ENCODE measurements at regions not wholly inside any gene's neighbourhood (a gene's known extent, or its start where the extent isn't known, plus 50 kb on each side); places are given as distances from the start of the nearest gene placed in this dataset.

- TF ChIP-seq ZSCAN18 (CRISPR knock-in tag; IDR thresholded peaks at IDR 0.05) (no peak), ATF2 (CRISPR knock-in tag; IDR thresholded peaks at IDR 0.05; ENCODE audit: borderline replicate concordance, low read depth) (no peak)
Measured at GRCh38 chr6:14986370-14986769, 259.5 kb upstream of the JARID2 start (continued).

GRCh38 chr6:14987490-14987889 lies 258.4 kb upstream of the JARID2 start:
- no peaks in the 10 kb centered on the region for H3K27me3 Mint-ChIP-seq (ENCODE audit: low read depth)
- H3K4me1 Mint-ChIP-seq, result peaks cover 22% of the 10 kb centered on the region
- H3K27ac Mint-ChIP-seq, result no peak overlapping the region
- no peaks in the 10 kb centered on the region for H3K9me3 Mint-ChIP-seq
- TF ChIP-seq ZMAT4 (CRISPR knock-in tag; IDR thresholded peaks at IDR 0.05) (no peak), CTCF (IDR thresholded peaks at IDR 0.05) (no peak), CDX4 (CRISPR knock-in tag; IDR thresholded peaks at IDR 0.05; ENCODE audit: borderline replicate concordance) (no peak), AFF4 (CRISPR knock-in tag; IDR thresholded peaks at IDR 0.05; ENCODE audit: borderline replicate concordance) (no peak), ATF3 (CRISPR knock-in tag; conservative IDR thresholded peaks at IDR 0.05) (no peak), E2F4 (CRISPR knock-in tag; IDR thresholded peaks at IDR 0.05; ENCODE audit: borderline replicate concordance, low read depth) (no peak), TCF7 (CRISPR knock-in tag; IDR thresholded peaks at IDR 0.05; ENCODE audit: low read depth) (no peak), AR (CRISPR knock-in tag; IDR thresholded peaks at IDR 0.05) (no peak), ATF6 (CRISPR knock-in tag; IDR thresholded peaks at IDR 0.05) (no peak)
- ChIA-PET CTCF (no interaction called here), POLR2A (no interaction called here)
- DNase-seq (ENCODE audit: low spot score), result no peak
- no peaks in the 10 kb centered on the region for H3K36me3 Mint-ChIP-seq
- ATAC-seq, result no peak
- H3K4me3 Mint-ChIP-seq, result no peak overlapping the region
